Stomach (tissue), 4 donors: ENCODE measurements at regions not wholly inside any gene's neighbourhood (a gene's known extent, or its start where the extent isn't known, plus 50 kb on each side); places are given as distances from the start of the nearest gene placed in this dataset.

Source experiments
- POLR2AphosphoS5 ChIP-seq, 3 donors: sonication (generic); formaldehyde crosslinking; IDR thresholded peaks; one replicate each; pipeline ENCODE4 v1.6.1; 2016; ENCODE audit warnings: antibody characterized with exemption in 3 of 3
- TF ChIP-seq, protein P1 (sequence below), 7 experiments: fragments of 450-650 bp in 4 of 7; fragments of 200-600 bp in 3 of 7; sonication (generic) in 3 of 7; IDR thresholded peaks; one replicate each; pipeline ENCODE4 v1.5.1; 2016 to 2019; ENCODE audit warnings: antibody characterized with exemption in 7 of 7, control low read depth in 2 of 7, mild to moderate bottlenecking in 1 of 7

DNA sequence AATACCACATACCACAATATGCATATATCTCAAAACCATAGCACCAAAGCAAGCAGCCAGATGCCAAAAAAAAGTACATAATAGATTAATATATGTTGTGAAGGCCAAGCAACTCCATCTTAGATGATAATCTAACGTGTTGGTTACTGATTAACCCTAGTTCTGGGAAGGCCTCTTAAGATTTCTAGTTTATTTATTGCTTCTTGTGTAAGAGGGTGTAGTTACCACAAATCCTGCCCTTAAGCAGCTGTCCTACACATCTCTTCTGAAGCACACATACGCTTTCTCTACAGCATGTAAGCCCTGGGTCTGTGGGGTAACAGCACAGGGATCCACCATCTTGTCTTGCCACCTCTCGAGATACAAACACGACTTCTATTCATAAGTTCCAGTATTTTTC is 236.8 kb upstream of the AVPR1A start:
- TF ChIP-seq, protein P1, sequence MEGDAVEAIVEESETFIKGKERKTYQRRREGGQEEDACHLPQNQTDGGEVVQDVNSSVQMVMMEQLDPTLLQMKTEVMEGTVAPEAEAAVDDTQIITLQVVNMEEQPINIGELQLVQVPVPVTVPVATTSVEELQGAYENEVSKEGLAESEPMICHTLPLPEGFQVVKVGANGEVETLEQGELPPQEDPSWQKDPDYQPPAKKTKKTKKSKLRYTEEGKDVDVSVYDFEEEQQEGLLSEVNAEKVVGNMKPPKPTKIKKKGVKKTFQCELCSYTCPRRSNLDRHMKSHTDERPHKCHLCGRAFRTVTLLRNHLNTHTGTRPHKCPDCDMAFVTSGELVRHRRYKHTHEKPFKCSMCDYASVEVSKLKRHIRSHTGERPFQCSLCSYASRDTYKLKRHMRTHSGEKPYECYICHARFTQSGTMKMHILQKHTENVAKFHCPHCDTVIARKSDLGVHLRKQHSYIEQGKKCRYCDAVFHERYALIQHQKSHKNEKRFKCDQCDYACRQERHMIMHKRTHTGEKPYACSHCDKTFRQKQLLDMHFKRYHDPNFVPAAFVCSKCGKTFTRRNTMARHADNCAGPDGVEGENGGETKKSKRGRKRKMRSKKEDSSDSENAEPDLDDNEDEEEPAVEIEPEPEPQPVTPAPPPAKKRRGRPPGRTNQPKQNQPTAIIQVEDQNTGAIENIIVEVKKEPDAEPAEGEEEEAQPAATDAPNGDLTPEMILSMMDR (IDR thresholded peaks at IDR 0.05): no peak
- no peak for TF ChIP-seq POLR2AphosphoS5 (IDR thresholded peaks at IDR 0.05)
